ENCODE measurements at regions not wholly inside any gene's neighbourhood (a gene's known extent, or its start where the extent isn't known, plus 50 kb on each side); places are given as distances from the start of the nearest gene placed in this dataset.
"Not testable (repeated sequence)": the region's sequence is repeated elsewhere in the genome, so short reads cannot be mapped to it uniquely, and the experiment has no call there.

GRCh38 chr9:23036416-23036815 lies 589.8 kb downstream of the DMRTA1 start:
- H3K27ac Mint-ChIP-seq (ENCODE audit: unreplicated experiment) = no peak overlapping the region
- H3K9me3 Mint-ChIP-seq (ENCODE audit: unreplicated experiment) = peaks cover 9% of the 10 kb centered on the region
- H3K4me3 Mint-ChIP-seq (ENCODE audit: unreplicated experiment) = no peak overlapping the region
- H3K36me3 Mint-ChIP-seq (ENCODE audit: unreplicated experiment) = no peaks in the 10 kb centered on the region
- no peaks in the 10 kb centered on the region for H3K27me3 Mint-ChIP-seq (ENCODE audit: unreplicated experiment)
- TF ChIP-seq CTCF (IDR thresholded peaks at IDR 0.05) = no peak
- DNase-seq (ENCODE audit: extremely low spot score, unreplicated experiment) = no peak
- no peaks in the 10 kb centered on the region for H3K4me1 Mint-ChIP-seq (ENCODE audit: unreplicated experiment)

GRCh38 chr9:23039402-23039801 lies 592.8 kb downstream of the DMRTA1 start:
- no peak for DNase-seq (ENCODE audit: extremely low spot score, unreplicated experiment)
- no peaks in the 10 kb centered on the region for H3K4me1 Mint-ChIP-seq (ENCODE audit: unreplicated experiment)
- H3K4me3 Mint-ChIP-seq (ENCODE audit: unreplicated experiment) = no peak overlapping the region
- H3K36me3 Mint-ChIP-seq (ENCODE audit: unreplicated experiment) = no peaks in the 10 kb centered on the region
- no peak overlapping the region for H3K27ac Mint-ChIP-seq (ENCODE audit: unreplicated experiment)
- no peak for TF ChIP-seq CTCF (IDR thresholded peaks at IDR 0.05)
- H3K9me3 Mint-ChIP-seq (ENCODE audit: unreplicated experiment) = no peaks in the 10 kb centered on the region
- H3K27me3 Mint-ChIP-seq (ENCODE audit: unreplicated experiment) = no peaks in the 10 kb centered on the region

GRCh38 chr9:23041466-23041865 lies 594.8 kb downstream of the DMRTA1 start:
- TF ChIP-seq CTCF (IDR thresholded peaks at IDR 0.05) = no peak
- no peaks in the 10 kb centered on the region for H3K27me3 Mint-ChIP-seq (ENCODE audit: unreplicated experiment)

GRCh38 chr9:23044549-23044948 lies 597.9 kb downstream of the DMRTA1 start:
- no peaks in the 10 kb centered on the region for H3K36me3 Mint-ChIP-seq (ENCODE audit: unreplicated experiment)
- no peak for TF ChIP-seq CTCF (IDR thresholded peaks at IDR 0.05)
- H3K27me3 Mint-ChIP-seq (ENCODE audit: unreplicated experiment) = no peaks in the 10 kb centered on the region
- no peaks in the 10 kb centered on the region for H3K9me3 Mint-ChIP-seq (ENCODE audit: unreplicated experiment)
- no peaks in the 10 kb centered on the region for H3K4me1 Mint-ChIP-seq (ENCODE audit: unreplicated experiment)
- H3K27ac Mint-ChIP-seq (ENCODE audit: unreplicated experiment) = no peak overlapping the region
- no peak for DNase-seq (ENCODE audit: extremely low spot score, unreplicated experiment)
- no peak overlapping the region for H3K4me3 Mint-ChIP-seq (ENCODE audit: unreplicated experiment)

More at GRCh38 chr9:23041466-23041865, 594.8 kb downstream of the DMRTA1 start:
- Mint-ChIP-seq H3K36me3 (ENCODE audit: unreplicated experiment) (no peaks in the 10 kb centered on the region), H3K4me1 (ENCODE audit: unreplicated experiment) (no peaks in the 10 kb centered on the region), H3K9me3 (ENCODE audit: unreplicated experiment) (no peaks in the 10 kb centered on the region), H3K4me3 (ENCODE audit: unreplicated experiment) (no peak overlapping the region), H3K27ac (ENCODE audit: unreplicated experiment) (no peak overlapping the region)
- no peak for DNase-seq (ENCODE audit: extremely low spot score, unreplicated experiment)

GRCh38 chr9:23046026-23046425 lies 599.4 kb downstream of the DMRTA1 start:
- not testable (repeated sequence) for H3K4me1 Mint-ChIP-seq (ENCODE audit: unreplicated experiment); H3K27ac Mint-ChIP-seq (ENCODE audit: unreplicated experiment); H3K4me3 Mint-ChIP-seq (ENCODE audit: unreplicated experiment); DNase-seq (ENCODE audit: extremely low spot score, unreplicated experiment); H3K36me3 Mint-ChIP-seq (ENCODE audit: unreplicated experiment); H3K9me3 Mint-ChIP-seq (ENCODE audit: unreplicated experiment); H3K27me3 Mint-ChIP-seq (ENCODE audit: unreplicated experiment)

- Mint-ChIP-seq H3K9me3 (ENCODE audit: unreplicated experiment) (no peaks in the 10 kb centered on the region), H3K27ac (ENCODE audit: unreplicated experiment) (no peak overlapping the region), H3K27me3 (ENCODE audit: unreplicated experiment) (no peaks in the 10 kb centered on the region), H3K4me1 (ENCODE audit: unreplicated experiment) (no peaks in the 10 kb centered on the region), H3K36me3 (ENCODE audit: unreplicated experiment) (no peaks in the 10 kb centered on the region), H3K4me3 (ENCODE audit: unreplicated experiment) (no peak overlapping the region)
- DNase-seq (ENCODE audit: extremely low spot score, unreplicated experiment) = no peak
- TF ChIP-seq CTCF (IDR thresholded peaks at IDR 0.05) = no peak
These were observed 603.9 kb downstream of the DMRTA1 start for GRCh38 chr9:23050548-23050947.

Data from osteocyte (in vitro differentiated cells).